Lower leg skin (tissue), 4 donors: ENCODE measurements at regions not wholly inside any gene's neighbourhood (a gene's known extent, or its start where the extent isn't known, plus 50 kb on each side); places are given as distances from the start of the nearest gene placed in this dataset.

Experiments
- DNase-seq, 2 donors: peaks; one replicate each; pipeline ENCODE4 v3.0.0-alpha.2; 2019; ENCODE audit warnings: low spot score in 2 of 2
- H3K4me3 ChIP-seq: fragments of 200-600 bp; sonication (generic); 2 replicates; pipeline ENCODE4 v1.5.1; 2017; ENCODE audit warnings: mild to moderate bottlenecking, low read depth; ENCODE audit not compliant: poor library complexity, severe bottlenecking
- CTCF ChIP-seq, 3 donors: fragments of 450-650 bp; IDR thresholded peaks; one replicate each; pipeline ENCODE4 v1.5.1; 2016; ENCODE audit warnings: antibody characterized with exemption in 3 of 3, mild to moderate bottlenecking in 3 of 3, moderate library complexity in 2 of 3
- POLR2A ChIP-seq, 2 donors: fragments of 450-650 bp; IDR thresholded peaks; one replicate each; pipeline ENCODE4 v1.6.1; 2016 to 2017; ENCODE audit warnings: antibody characterized with exemption in 2 of 2, mild to moderate bottlenecking in 1 of 2, moderate library complexity in 1 of 2
- WGBS, 2 donors: methylation state at CpG; one replicate each; pipeline ENCODE4 v1.1.5; 2018; 5-methylcytosine and 5-hydroxymethylcytosine counted together
- intact Hi-C: fragments of 100-400 bp; cut with DNase I; formaldehyde crosslinking; loops from one replicate; pipeline ENCODE4 v1.15.0; 2023; ENCODE audit warnings: low total_unique reads

GRCh38 chr22:49077036-49077393 is 750.7 kb downstream of the BRD1 start:
- WGBS, 2 donors = 75 to 80% methylated on average over 5 of the region's 5 CpGs
- DNase-seq = no peak
- intact Hi-C loops = no loop called here
- TF ChIP-seq POLR2A (IDR thresholded peaks at IDR 0.05) (no peak), CTCF (IDR thresholded peaks at IDR 0.05) (no peak)
- H3K4me3 ChIP-seq = no peak overlapping the region

- WGBS, 2 donors = 76 to 78% methylated on average over 16 of the region's 16 CpGs
- no peak for DNase-seq
- intact Hi-C loops = no loop called here
- no peak for TF ChIP-seq CTCF (IDR thresholded peaks at IDR 0.05)
- no peak for TF ChIP-seq POLR2A (IDR thresholded peaks at IDR 0.05)
- no peak overlapping the region for H3K4me3 ChIP-seq
These were observed 751.2 kb downstream of the BRD1 start for GRCh38 chr22:49076300-49077035.

GRCh38 chr22:49075150-49075549 is 752.5 kb downstream of the BRD1 start:
- H3K4me3 ChIP-seq = no peak overlapping the region
- 89 to 92% methylated on average over 5 of the region's 5 CpGs for WGBS, 2 donors
- intact Hi-C loops = no loop called here
- peak in 1 of 2 donors; percentile 53 for DNase-seq
- TF ChIP-seq CTCF (IDR thresholded peaks at IDR 0.05) = no peak
- TF ChIP-seq POLR2A (IDR thresholded peaks at IDR 0.05) = no peak

GRCh38 chr22:49073873-49074417 is 753.7 kb downstream of the BRD1 start:
- no peak for DNase-seq
- WGBS, 2 donors = 96 to 97% methylated on average over 6 of the region's 6 CpGs
- H3K4me3 ChIP-seq = no peak overlapping the region
- intact Hi-C loops = no loop called here
- TF ChIP-seq CTCF (IDR thresholded peaks at IDR 0.05) (no peak), POLR2A (IDR thresholded peaks at IDR 0.05) (no peak)

- intact Hi-C loops = no loop called here
- TF ChIP-seq POLR2A (IDR thresholded peaks at IDR 0.05) (no peak), CTCF (IDR thresholded peaks at IDR 0.05) (no peak)
- 92 to 96% methylated on average over 8 of the region's 8 CpGs for whole genome bisulfite sequencing, 2 donors
- no peak overlapping the region for H3K4me3 ChIP-seq
- no peak for DNase-seq
These were observed 754.6 kb downstream of the BRD1 start for GRCh38 chr22:49072996-49073645.
